Pancreas (tissue), 10 donors: ENCODE measurements at regions not wholly inside any gene's neighbourhood (a gene's known extent, or its start where the extent isn't known, plus 50 kb on each side); places are given as distances from the start of the nearest gene placed in this dataset.

Experiments
- ATAC-seq, 4 donors: fragments of 200-7000 bp; cut with Tn5 transposase; one replicate each; pipeline versions ENCODE4 v1.8.0 to v1.9.1; 2020; ENCODE audit warnings: mild to moderate bottlenecking in 4 of 4, moderate library complexity in 4 of 4
- DNase-seq, 6 donors: peaks; one replicate each; pipeline ENCODE4 v3.0.0-alpha.2; 2020
- FAIRE-seq: peaks from 2 replicates; lab custom pipeline; 2012; peaks lifted over from hg19 to GRCh38; lab: Jason Lieb, UNC
- H3K27ac ChIP-seq, 4 donors: fragments of 200-600 bp; sonication (generic); 1 replicate in 3 of 4; 2 replicates in 1 of 4; pipeline versions ENCODE4 v1.5.0 to v1.8.0; 2020
- H3K27me3 ChIP-seq, 4 donors: fragments of 200-600 bp; one replicate each; pipeline ENCODE4 v1.8.0; 2021
- H3K36me3 ChIP-seq, 3 donors: fragments of 200-600 bp; sonication (generic) in 1 of 3; one replicate each; pipeline versions ENCODE4 v1.5.0 to v1.8.0; 2020 to 2021
- H3K4me1 ChIP-seq, 3 donors: fragments of 200-600 bp; one replicate each; pipeline ENCODE4 v1.8.0; 2021
- H3K4me3 ChIP-seq, 4 donors: fragments of 200-600 bp; sonication (generic) in 2 of 4; one replicate each; pipeline versions ENCODE4 v1.5.0 to v1.8.0; 2020 to 2021
- H3K9me3 ChIP-seq, 4 donors: fragments of 200-600 bp; one replicate each; pipeline ENCODE4 v1.8.0; 2021
- CTCF ChIP-seq, 4 donors: fragments of 200-600 bp; sonication (generic) in 3 of 4; IDR thresholded peaks; one replicate each; pipeline versions ENCODE4 v1.5.0 to v1.8.0; 2021; ENCODE audit warnings: antibody characterized with exemption in 4 of 4
- WGBS, 2 donors: extraction: QIAGEN DNeasy Blood & Tissue Kit; methylation state at CpG; one replicate each; pipeline ENCODE4 v1.1.7; 2013; 5-methylcytosine and 5-hydroxymethylcytosine counted together
- intact Hi-C, 3 donors: fragments of 100-400 bp; cut with DNase I; formaldehyde crosslinking; loops; one replicate each; pipeline versions ENCODE4 v1.11.1 to v1.14.2; 2022
- donor health status: healthy with polysubstance abuse.
- donor health status: DM: no; HTN: no; CAD: no; lungs with moderate emphysema.
- donor health status: DM: no; HTN: no; CAD: no.
- donor health status: control.
- donor health status: control.
- donor health status: Bipolar disorder and iron deficiency.
- donor health status: DM: yes; HTN: yes; CAD: no.
- donor health status: DM: no; HTN: no; CAD: no.
- donor health status: DM: no; HTN: no; CAD: no.
- donor health status: DM: yes; HTN: yes; CAD: no.

GRCh38 chr17:13725288-13725990 is 123.7 kb upstream of the HS3ST3A1 start:
- ATAC-seq (no peak), DNase-seq (no peak), FAIRE-seq (no peak)
- Histone ChIP-seq H3K9me3 (no peaks in the 10 kb centered on the region), H3K27ac (no peak overlapping the region), H3K27me3 (no peaks in the 10 kb centered on the region), H3K4me1 (no peaks in the 10 kb centered on the region), H3K4me3 (no peak overlapping the region), H3K36me3 (no peaks in the 10 kb centered on the region)
- no peak for TF ChIP-seq CTCF (IDR thresholded peaks at IDR 0.05)
- 8 to 11% methylated on average over 2 of the region's 2 CpGs for WGBS, 2 donors
- intact Hi-C loops, result no loop called here

- Histone ChIP-seq H3K27ac (no peak overlapping the region), H3K4me1 (no peaks in the 10 kb centered on the region), H3K4me3 (no peak overlapping the region), H3K9me3 (no peaks in the 10 kb centered on the region), H3K27me3 (no peaks in the 10 kb centered on the region), H3K36me3 (no peaks in the 10 kb centered on the region)
- TF ChIP-seq CTCF (IDR thresholded peaks at IDR 0.05), result no peak
- ATAC-seq (no peak), FAIRE-seq (no peak), DNase-seq (no peak)
- WGBS, 2 donors, result 58 to 60% methylated on average over 6 of the region's 6 CpGs
- intact Hi-C loops, result no loop called here
These were observed 125.9 kb upstream of the HS3ST3A1 start for GRCh38 chr17:13727441-13728171.

- 55 to 65% methylated on average over 4 of the region's 4 CpGs for WGBS, 2 donors
- Histone ChIP-seq H3K27me3 (no peaks in the 10 kb centered on the region), H3K27ac (no peak overlapping the region), H3K9me3 (no peaks in the 10 kb centered on the region), H3K4me1 (no peaks in the 10 kb centered on the region), H3K4me3 (no peak overlapping the region), H3K36me3 (no peaks in the 10 kb centered on the region)
- TF ChIP-seq CTCF (IDR thresholded peaks at IDR 0.05), result no peak
- FAIRE-seq, result no peak
- intact Hi-C loops, result no loop called here
- no peak for ATAC-seq
- DNase-seq, result no peak
These were observed 127.1 kb upstream of the HS3ST3A1 start for GRCh38 chr17:13728781-13729180.

- no peak overlapping the region for H3K27ac ChIP-seq
- no peak for ATAC-seq
- no peaks in the 10 kb centered on the region for H3K4me1 ChIP-seq
- DNase-seq, result no peak
- intact Hi-C loops, result no loop called here
- H3K36me3 ChIP-seq, result no peaks in the 10 kb centered on the region
- no peak overlapping the region for H3K4me3 ChIP-seq
- no peak for FAIRE-seq
- no peaks in the 10 kb centered on the region for H3K27me3 ChIP-seq
- WGBS, 2 donors, result 65 to 77% methylated on average over 10 of the region's 10 CpGs
- no peaks in the 10 kb centered on the region for H3K9me3 ChIP-seq
- TF ChIP-seq CTCF (IDR thresholded peaks at IDR 0.05), result no peak
These were observed 127.9 kb upstream of the HS3ST3A1 start for GRCh38 chr17:13729466-13730134.
